OCI-LY1 (cell line): ENCODE measurements at regions not wholly inside any gene's neighbourhood (a gene's known extent, or its start where the extent isn't known, plus 50 kb on each side); places are given as distances from the start of the nearest gene placed in this dataset.

Experiments
- H2AFZ ChIP-seq: fragments of 200-600 bp; sonication (generic), shearing (Covaris generic); 2 replicates; pipeline ENCODE4 v1.6.0; 2014; ENCODE audit warnings: antibody characterized with exemption, mild to moderate bottlenecking, low read length
- H3F3A ChIP-seq: fragments of 200-600 bp; sonication (generic), shearing (Covaris generic); 2 replicates; pipeline ENCODE4 v1.6.0; 2014; ENCODE audit warnings: mild to moderate bottlenecking, antibody characterized with exemption, low read length, moderate library complexity; ENCODE audit not compliant: insufficient read depth
- H3K27ac ChIP-seq: fragments of 200-600 bp; sonication (generic); 2 replicates; pipeline ENCODE4 v1.5.1; 2014; ENCODE audit warnings: low read length, mixed run types, mild to moderate bottlenecking, low read depth; ENCODE audit not compliant: poor library complexity, severe bottlenecking
- H3K27me3 ChIP-seq: fragments of 200-600 bp; sonication (generic); 2 replicates; pipeline ENCODE4 v1.6.0; 2014; ENCODE audit warnings: antibody characterized with exemption, mild to moderate bottlenecking, low read length, moderate library complexity; ENCODE audit not compliant: insufficient read depth
- H3K36me3 ChIP-seq: fragments of 200-600 bp; sonication (generic); 2 replicates; pipeline ENCODE4 v1.6.1; 2014; ENCODE audit warnings: mild to moderate bottlenecking, antibody characterized with exemption, low read length, moderate library complexity, mixed read lengths; ENCODE audit not compliant: insufficient read depth
- H3K4me1 ChIP-seq: fragments of 200-600 bp; sonication (generic); 2 replicates; pipeline ENCODE4 v1.5.1; 2014; ENCODE audit warnings: mild to moderate bottlenecking, low read length, moderate library complexity; ENCODE audit not compliant: insufficient read depth, severe bottlenecking
- H3K4me2 ChIP-seq: fragments of 200-600 bp; sonication (generic), shearing (Covaris generic); 2 replicates; pipeline ENCODE4 v1.6.1; 2014; ENCODE audit warnings: low read length
- H3K4me3 ChIP-seq: fragments of 200-600 bp; sonication (generic); 2 replicates; pipeline ENCODE4 v1.5.1; 2014; ENCODE audit warnings: low read length, low read depth, mild to moderate bottlenecking, mixed read lengths; ENCODE audit not compliant: poor library complexity, severe bottlenecking
- H3K79me2 ChIP-seq: fragments of 200-600 bp; shearing (Covaris generic); 2 replicates; pipeline ENCODE4 v1.6.1; 2016; ENCODE audit warnings: mixed run types, low read length, mixed read lengths; ENCODE audit not compliant: insufficient read depth
- H3K9ac ChIP-seq: fragments of 200-600 bp; sonication (generic), shearing (Covaris generic); 2 replicates; pipeline ENCODE4 v1.6.1; 2014; ENCODE audit warnings: mild to moderate bottlenecking, low read length, mixed read lengths
- H3K9me2 ChIP-seq: fragments of 200-600 bp; sonication (generic), shearing (Covaris generic); 2 replicates; pipeline ENCODE4 v1.6.1; 2014; ENCODE audit warnings: low read depth, mild to moderate bottlenecking, low read length, mixed read lengths
- H3K9me3 ChIP-seq: fragments of 200-600 bp; shearing (Covaris generic); 2 replicates; pipeline ENCODE4 v1.6.1; 2014; ENCODE audit warnings: low read length, mixed read lengths
- H4K20me1 ChIP-seq: fragments of 200-600 bp; sonication (generic), shearing (Covaris generic); 2 replicates; pipeline ENCODE4 v1.6.0; 2016; ENCODE audit warnings: mild to moderate bottlenecking, low read length; ENCODE audit not compliant: insufficient read depth
- EZH2 ChIP-seq: fragments of 200-600 bp; sonication (generic), shearing (Covaris generic); IDR thresholded peaks from 2 replicates; pipeline ENCODE4 v1.8.0; 2017; ENCODE audit warnings: borderline replicate concordance, mixed run types, mild to moderate bottlenecking, antibody characterized with exemption, low read length, moderate library complexity, mixed read lengths
- TF ChIP-seq, protein P1 (sequence below): fragments of 200-600 bp; sonication (generic), shearing (Covaris generic); IDR thresholded peaks from 2 replicates; pipeline ENCODE4 v1.5.1; 2017; ENCODE audit warnings: mild to moderate bottlenecking, antibody characterized with exemption, low read length, moderate library complexity, mixed read lengths

DNA sequence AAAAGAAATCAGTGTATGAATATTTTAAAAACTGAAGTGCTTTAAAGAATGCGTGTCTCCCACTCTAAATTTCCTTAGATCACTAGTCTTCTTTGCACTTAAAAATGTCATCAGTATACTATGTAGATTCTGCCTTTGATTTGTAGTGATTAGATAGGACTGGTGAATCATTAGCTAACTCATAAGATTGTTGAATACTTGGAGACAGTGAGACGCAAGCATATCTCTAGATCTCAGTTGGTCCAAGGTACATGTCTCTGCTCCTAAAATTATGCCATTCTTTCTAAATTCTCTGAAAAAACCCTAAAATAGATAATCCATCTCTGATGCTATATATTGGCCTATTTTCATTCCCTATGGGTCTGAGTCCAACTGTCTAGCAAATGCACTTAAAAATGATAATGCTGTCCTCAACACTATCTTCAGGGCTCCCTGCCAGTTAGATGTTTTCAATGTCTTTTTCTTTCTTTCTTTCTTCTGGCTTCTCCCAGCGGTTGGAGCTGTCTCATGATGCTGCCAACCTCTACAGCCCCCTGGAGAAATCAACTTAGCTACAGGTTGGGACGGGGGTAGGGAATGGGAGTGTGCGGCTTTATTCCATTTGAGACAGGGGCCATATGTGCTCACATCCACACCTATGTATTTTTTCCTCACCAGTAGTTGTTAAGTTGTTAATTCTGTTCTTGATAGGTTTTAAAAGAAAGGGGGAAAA is 301.0 kb downstream of the NDFIP2 start:
- Histone ChIP-seq H3K36me3 (no peaks in the 10 kb centered on the region), H4K20me1 (no peaks in the 10 kb centered on the region), H2AFZ (no peak overlapping the region), H3F3A (no peaks in the 10 kb centered on the region), H3K79me2 (no peaks in the 10 kb centered on the region), H3K9ac (no peak overlapping the region), H3K9me2 (no peaks in the 10 kb centered on the region), H3K4me1 (no peaks in the 10 kb centered on the region), H3K4me2 (no peak overlapping the region), H3K9me3 (no peaks in the 10 kb centered on the region), H3K27ac (no peak overlapping the region), H3K4me3 (no peak overlapping the region), H3K27me3 (no peaks in the 10 kb centered on the region)
- no peak for TF ChIP-seq EZH2

DNA sequence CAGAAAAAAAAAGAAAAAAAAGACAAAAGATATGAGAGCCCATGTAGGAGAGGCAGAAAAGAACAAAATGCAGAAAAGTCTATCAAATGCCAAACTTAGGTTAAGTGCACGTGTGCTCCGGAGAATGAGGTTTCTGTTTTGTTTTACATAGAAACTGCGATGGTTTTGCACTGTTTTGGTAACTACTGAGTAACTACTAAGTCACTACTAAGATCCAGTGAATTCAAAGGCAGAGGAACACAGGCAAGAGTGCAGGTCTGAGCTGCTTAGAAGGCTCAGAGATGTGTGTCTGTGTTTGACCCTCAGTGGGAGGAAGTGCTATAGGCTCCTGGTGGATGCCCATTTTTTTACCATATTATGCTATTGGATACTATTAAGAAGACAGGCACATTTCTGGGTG is 299.3 kb downstream of the NDFIP2 start:
- Histone ChIP-seq H3K36me3 (no peaks in the 10 kb centered on the region), H2AFZ (no peak overlapping the region), H3K9ac (no peak overlapping the region), H3F3A (no peaks in the 10 kb centered on the region), H4K20me1 (no peaks in the 10 kb centered on the region), H3K4me1 (no peaks in the 10 kb centered on the region), H3K79me2 (no peaks in the 10 kb centered on the region), H3K4me3 (no peak overlapping the region), H3K27me3 (no peaks in the 10 kb centered on the region), H3K9me3 (no peaks in the 10 kb centered on the region), H3K27ac (no peak overlapping the region), H3K9me2 (no peaks in the 10 kb centered on the region), H3K4me2 (no peak overlapping the region)
- no peak for TF ChIP-seq EZH2
- TF ChIP-seq, protein P1, sequence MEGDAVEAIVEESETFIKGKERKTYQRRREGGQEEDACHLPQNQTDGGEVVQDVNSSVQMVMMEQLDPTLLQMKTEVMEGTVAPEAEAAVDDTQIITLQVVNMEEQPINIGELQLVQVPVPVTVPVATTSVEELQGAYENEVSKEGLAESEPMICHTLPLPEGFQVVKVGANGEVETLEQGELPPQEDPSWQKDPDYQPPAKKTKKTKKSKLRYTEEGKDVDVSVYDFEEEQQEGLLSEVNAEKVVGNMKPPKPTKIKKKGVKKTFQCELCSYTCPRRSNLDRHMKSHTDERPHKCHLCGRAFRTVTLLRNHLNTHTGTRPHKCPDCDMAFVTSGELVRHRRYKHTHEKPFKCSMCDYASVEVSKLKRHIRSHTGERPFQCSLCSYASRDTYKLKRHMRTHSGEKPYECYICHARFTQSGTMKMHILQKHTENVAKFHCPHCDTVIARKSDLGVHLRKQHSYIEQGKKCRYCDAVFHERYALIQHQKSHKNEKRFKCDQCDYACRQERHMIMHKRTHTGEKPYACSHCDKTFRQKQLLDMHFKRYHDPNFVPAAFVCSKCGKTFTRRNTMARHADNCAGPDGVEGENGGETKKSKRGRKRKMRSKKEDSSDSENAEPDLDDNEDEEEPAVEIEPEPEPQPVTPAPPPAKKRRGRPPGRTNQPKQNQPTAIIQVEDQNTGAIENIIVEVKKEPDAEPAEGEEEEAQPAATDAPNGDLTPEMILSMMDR, result no peak

DNA sequence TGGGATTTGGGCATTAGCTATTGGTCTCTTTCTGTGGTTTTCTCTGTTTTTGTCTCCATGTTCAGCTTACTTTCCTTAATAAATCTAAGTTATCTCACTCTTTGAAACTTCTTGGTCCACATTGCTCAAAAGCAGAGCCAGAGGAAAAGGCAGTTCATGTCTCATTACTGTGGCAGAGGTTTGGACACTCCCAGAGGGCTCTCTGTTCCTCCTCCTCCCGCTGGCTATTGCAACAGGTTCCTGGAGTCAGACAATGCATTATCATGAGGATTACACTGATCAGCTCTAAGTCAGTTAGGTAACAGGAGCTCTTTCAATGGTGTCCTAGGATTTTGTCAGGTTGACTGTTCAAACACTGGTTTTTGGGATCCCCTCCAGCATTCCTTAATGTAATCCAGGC is 298.8 kb downstream of the NDFIP2 start:
- Histone ChIP-seq H3K4me1 (no peaks in the 10 kb centered on the region), H3K4me3 (no peak overlapping the region), H2AFZ (no peak overlapping the region), H3K4me2 (no peak overlapping the region), H3K9me3 (no peaks in the 10 kb centered on the region), H3K27ac (no peak overlapping the region), H3K9me2 (no peaks in the 10 kb centered on the region), H4K20me1 (no peaks in the 10 kb centered on the region), H3K79me2 (no peaks in the 10 kb centered on the region), H3K9ac (no peak overlapping the region), H3K27me3 (no peaks in the 10 kb centered on the region), H3K36me3 (no peaks in the 10 kb centered on the region), H3F3A (no peaks in the 10 kb centered on the region)
- no peak for TF ChIP-seq EZH2
- TF ChIP-seq, protein P1, result no peak
